ENCODE measurements at regions not wholly inside any gene's neighbourhood (a gene's known extent, or its start where the extent isn't known, plus 50 kb on each side); places are given as distances from the start of the nearest gene placed in this dataset.

- intact Hi-C loops (cut with micrococcal nuclease; ENCODE audit: unreplicated experiment), result no loop called here
- no TSS peak for BruUV-seq (replicated peaks)
- no peak overlapping the region for H3K27ac Mint-ChIP-seq (ENCODE audit: unreplicated experiment)
- CTCF ChIA-PET, result no interaction called here
- TF ChIP-seq, protein P1, sequence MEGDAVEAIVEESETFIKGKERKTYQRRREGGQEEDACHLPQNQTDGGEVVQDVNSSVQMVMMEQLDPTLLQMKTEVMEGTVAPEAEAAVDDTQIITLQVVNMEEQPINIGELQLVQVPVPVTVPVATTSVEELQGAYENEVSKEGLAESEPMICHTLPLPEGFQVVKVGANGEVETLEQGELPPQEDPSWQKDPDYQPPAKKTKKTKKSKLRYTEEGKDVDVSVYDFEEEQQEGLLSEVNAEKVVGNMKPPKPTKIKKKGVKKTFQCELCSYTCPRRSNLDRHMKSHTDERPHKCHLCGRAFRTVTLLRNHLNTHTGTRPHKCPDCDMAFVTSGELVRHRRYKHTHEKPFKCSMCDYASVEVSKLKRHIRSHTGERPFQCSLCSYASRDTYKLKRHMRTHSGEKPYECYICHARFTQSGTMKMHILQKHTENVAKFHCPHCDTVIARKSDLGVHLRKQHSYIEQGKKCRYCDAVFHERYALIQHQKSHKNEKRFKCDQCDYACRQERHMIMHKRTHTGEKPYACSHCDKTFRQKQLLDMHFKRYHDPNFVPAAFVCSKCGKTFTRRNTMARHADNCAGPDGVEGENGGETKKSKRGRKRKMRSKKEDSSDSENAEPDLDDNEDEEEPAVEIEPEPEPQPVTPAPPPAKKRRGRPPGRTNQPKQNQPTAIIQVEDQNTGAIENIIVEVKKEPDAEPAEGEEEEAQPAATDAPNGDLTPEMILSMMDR (IDR thresholded peaks at IDR 0.05; ENCODE audit: unreplicated experiment), result no peak
- H3K9me3 Mint-ChIP-seq (ENCODE audit: low read depth, unreplicated experiment), result no peaks in the 10 kb centered on the region
- H3K4me1 Mint-ChIP-seq (ENCODE audit: low read depth, unreplicated experiment), result no peaks in the 10 kb centered on the region
- H3K27me3 Mint-ChIP-seq (ENCODE audit: unreplicated experiment), result no peaks in the 10 kb centered on the region
- H3K4me3 Mint-ChIP-seq (ENCODE audit: low read depth, unreplicated experiment), result no peak overlapping the region
- H3K36me3 Mint-ChIP-seq (ENCODE audit: insufficient read depth, unreplicated experiment), result no peaks in the 10 kb centered on the region
- no peak for DNase-seq
Observed at GRCh38 chr1:95509989-95510388, 276.0 kb downstream of the RWDD3 start.

DNA sequence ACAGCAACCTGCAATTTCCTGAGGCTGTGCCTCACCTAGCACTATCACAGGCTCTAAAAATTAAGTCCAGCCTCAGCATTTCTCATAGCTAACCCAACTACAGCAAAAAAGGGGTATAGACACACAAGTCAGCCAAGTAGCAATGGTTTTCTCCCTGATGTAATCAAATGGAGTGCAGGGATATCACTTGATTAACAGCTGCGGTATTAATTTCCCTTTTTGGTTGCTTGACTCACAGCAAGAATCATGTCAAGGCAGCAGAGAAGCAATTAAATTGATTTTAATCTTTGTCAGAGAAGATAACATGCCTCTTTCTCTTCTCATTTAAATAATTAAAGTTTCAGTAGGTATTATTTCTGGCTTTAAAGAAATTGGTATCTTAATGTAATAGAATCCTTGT, 278.9 kb downstream of the RWDD3 start:
- intact Hi-C loops (cut with micrococcal nuclease; ENCODE audit: unreplicated experiment), result no loop called here
- DNase-seq, result no peak
- H3K9me3 Mint-ChIP-seq (ENCODE audit: low read depth, unreplicated experiment), result peaks cover 2% of the 10 kb centered on the region
- H3K27ac Mint-ChIP-seq (ENCODE audit: unreplicated experiment), result no peak overlapping the region
- H3K36me3 Mint-ChIP-seq (ENCODE audit: insufficient read depth, unreplicated experiment), result no peaks in the 10 kb centered on the region
- H3K27me3 Mint-ChIP-seq (ENCODE audit: unreplicated experiment), result no peaks in the 10 kb centered on the region
- no peaks in the 10 kb centered on the region for H3K4me1 Mint-ChIP-seq (ENCODE audit: low read depth, unreplicated experiment)
- no TSS peak for BruUV-seq (replicated peaks)
- no peak overlapping the region for H3K4me3 Mint-ChIP-seq (ENCODE audit: low read depth, unreplicated experiment)
- CTCF ChIA-PET, result interaction anchor here (1.2 kb wide), 1 partner anchor 22 kb away, joined by 3 read pairs; no protein-coding TSS in a partner anchor
- TF ChIP-seq, protein P1 (IDR thresholded peaks at IDR 0.05; ENCODE audit: unreplicated experiment), result no peak

GRCh38 chr1:95517506-95517905, 283.5 kb downstream of the RWDD3 start:
- H3K4me1 Mint-ChIP-seq (ENCODE audit: low read depth, unreplicated experiment), result no peaks in the 10 kb centered on the region
- H3K36me3 Mint-ChIP-seq (ENCODE audit: insufficient read depth, unreplicated experiment), result no peaks in the 10 kb centered on the region
- BruUV-seq (replicated peaks), result no TSS peak
- no peaks in the 10 kb centered on the region for H3K27me3 Mint-ChIP-seq (ENCODE audit: unreplicated experiment)
- intact Hi-C loops (cut with micrococcal nuclease; ENCODE audit: unreplicated experiment), result no loop called here
- no peak overlapping the region for H3K27ac Mint-ChIP-seq (ENCODE audit: unreplicated experiment)
- TF ChIP-seq, protein P1 (IDR thresholded peaks at IDR 0.05; ENCODE audit: unreplicated experiment), result no peak
- no peak overlapping the region for H3K4me3 Mint-ChIP-seq (ENCODE audit: low read depth, unreplicated experiment)
- CTCF ChIA-PET, result no interaction called here
- DNase-seq, result no peak
- H3K9me3 Mint-ChIP-seq (ENCODE audit: low read depth, unreplicated experiment), result peaks cover 7% of the 10 kb centered on the region

DNA sequence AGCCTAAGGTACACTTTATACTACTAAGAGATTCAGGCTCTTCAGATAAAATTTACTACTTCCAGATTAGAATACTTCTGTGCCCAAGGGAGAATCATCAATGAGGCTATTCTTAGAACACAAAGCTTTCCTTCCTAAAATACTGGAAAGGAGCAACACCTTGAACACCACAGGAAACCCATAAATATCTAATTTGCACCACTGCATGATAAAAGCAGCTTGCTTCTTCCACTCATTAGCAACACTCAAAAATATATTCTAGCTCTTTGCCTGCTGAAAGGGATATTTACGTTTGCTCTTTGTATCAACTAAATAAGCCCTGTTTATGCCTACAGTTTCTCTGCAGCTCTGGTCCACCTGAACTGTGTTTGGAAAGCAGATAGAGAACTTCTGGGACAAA, 284.3 kb downstream of the RWDD3 start:
- no peak overlapping the region for H3K27ac Mint-ChIP-seq (ENCODE audit: unreplicated experiment)
- CTCF ChIA-PET, result no interaction called here
- H3K27me3 Mint-ChIP-seq (ENCODE audit: unreplicated experiment), result no peaks in the 10 kb centered on the region
- no peak for DNase-seq
- BruUV-seq (replicated peaks), result no TSS peak
- TF ChIP-seq, protein P1 (IDR thresholded peaks at IDR 0.05; ENCODE audit: unreplicated experiment), result no peak
- H3K4me1 Mint-ChIP-seq (ENCODE audit: low read depth, unreplicated experiment), result no peaks in the 10 kb centered on the region
- peaks cover 7% of the 10 kb centered on the region for H3K9me3 Mint-ChIP-seq (ENCODE audit: low read depth, unreplicated experiment)
- no peak overlapping the region for H3K4me3 Mint-ChIP-seq (ENCODE audit: low read depth, unreplicated experiment)
- intact Hi-C loops (cut with micrococcal nuclease; ENCODE audit: unreplicated experiment), result no loop called here
- H3K36me3 Mint-ChIP-seq (ENCODE audit: insufficient read depth, unreplicated experiment), result no peaks in the 10 kb centered on the region

Data from Calu3 (cell line).